GM21529 (cell line): ENCODE measurements at regions not wholly inside any gene's neighbourhood (a gene's known extent, or its start where the extent isn't known, plus 50 kb on each side); places are given as distances from the start of the nearest gene placed in this dataset.
"Not testable (repeated sequence)": the region's sequence is repeated elsewhere in the genome, so short reads cannot be mapped to it uniquely, and the experiment has no call there.

ENCODE experiments used
- ATAC-seq: cut with Tn5 transposase; IDR thresholded peaks from one replicate; pipeline ENCODE4 v1.9.1; 2021; ENCODE audit not compliant: unreplicated experiment

- no peak for ATAC-seq
These were observed 161.5 kb downstream of the NRIP1 start for GRCh38 chr21:14903172-14903865.

GRCh38 chr21:14901482-14901958, 163.3 kb downstream of the NRIP1 start:
- ATAC-seq = peak; percentile 87

GRCh38 chr21:14900611-14901010, 164.2 kb downstream of the NRIP1 start:
- no peak for ATAC-seq

- no peak for ATAC-seq
These were observed 164.7 kb downstream of the NRIP1 start for GRCh38 chr21:14900058-14900457.

GRCh38 chr21:14895792-14896191, 169.0 kb downstream of the NRIP1 start:
- no peak for ATAC-seq

- no peak for ATAC-seq
These were observed 174.7 kb downstream of the NRIP1 start for GRCh38 chr21:14890141-14890540.

GRCh38 chr21:14889080-14889810, 175.6 kb downstream of the NRIP1 start:
- no peak for ATAC-seq

- ATAC-seq = no peak
These were observed 176.6 kb downstream of the NRIP1 start for GRCh38 chr21:14888202-14888601.

GRCh38 chr21:14886001-14886400, 178.8 kb downstream of the NRIP1 start:
- no peak for ATAC-seq

GRCh38 chr21:14883351-14883750, 181.4 kb downstream of the NRIP1 start:
- no peak for ATAC-seq

GRCh38 chr21:14882545-14882944, 182.3 kb downstream of the NRIP1 start:
- ATAC-seq = not testable (repeated sequence)

GRCh38 chr21:14881863-14882499, 182.8 kb downstream of the NRIP1 start:
- ATAC-seq = no peak

GRCh38 chr21:14880922-14881321, 183.9 kb downstream of the NRIP1 start:
- ATAC-seq = no peak

GRCh38 chr21:14879458-14879857, 185.3 kb downstream of the NRIP1 start:
- ATAC-seq = no peak

- ATAC-seq = no peak
These were observed 185.8 kb downstream of the NRIP1 start for GRCh38 chr21:14878971-14879370.

- no peak for ATAC-seq
These were observed 187.1 kb downstream of the NRIP1 start for GRCh38 chr21:14877581-14878228.

GRCh38 chr21:14876524-14876840, 188.3 kb downstream of the NRIP1 start:
- no peak for ATAC-seq

GRCh38 chr21:14875704-14876523, 188.9 kb downstream of the NRIP1 start:
- peak; percentile 67 for ATAC-seq

- ATAC-seq = no peak
These were observed 189.6 kb downstream of the NRIP1 start for GRCh38 chr21:14875186-14875585.

GRCh38 chr21:14874379-14874778, 190.4 kb downstream of the NRIP1 start:
- no peak for ATAC-seq

GRCh38 chr21:14871861-14872260, 192.9 kb downstream of the NRIP1 start:
- ATAC-seq = no peak
